ENCODE measurements at regions not wholly inside any gene's neighbourhood (a gene's known extent, or its start where the extent isn't known, plus 50 kb on each side); places are given as distances from the start of the nearest gene placed in this dataset.

- WGBS (ENCODE audit: low lambda C conversion rate) = 23% methylated on average over 2 of the region's 2 CpGs
- H3K9me3 ChIP-seq = no peaks in the 10 kb centered on the region
- POLR2A ChIA-PET = no interaction called here
- no peaks in the 10 kb centered on the region for H3K36me3 ChIP-seq (replicated peaks in 1 of 2; ENCODE audit: control insufficient read depth in 1 of 2, insufficient read depth in 2 of 2, low read length in 1 of 2)
- H3K27me3 ChIP-seq (ENCODE audit: insufficient read depth) = no peaks in the 10 kb centered on the region; the same call in 1 of the 2 replicates
- TF ChIP-seq, protein P1, sequence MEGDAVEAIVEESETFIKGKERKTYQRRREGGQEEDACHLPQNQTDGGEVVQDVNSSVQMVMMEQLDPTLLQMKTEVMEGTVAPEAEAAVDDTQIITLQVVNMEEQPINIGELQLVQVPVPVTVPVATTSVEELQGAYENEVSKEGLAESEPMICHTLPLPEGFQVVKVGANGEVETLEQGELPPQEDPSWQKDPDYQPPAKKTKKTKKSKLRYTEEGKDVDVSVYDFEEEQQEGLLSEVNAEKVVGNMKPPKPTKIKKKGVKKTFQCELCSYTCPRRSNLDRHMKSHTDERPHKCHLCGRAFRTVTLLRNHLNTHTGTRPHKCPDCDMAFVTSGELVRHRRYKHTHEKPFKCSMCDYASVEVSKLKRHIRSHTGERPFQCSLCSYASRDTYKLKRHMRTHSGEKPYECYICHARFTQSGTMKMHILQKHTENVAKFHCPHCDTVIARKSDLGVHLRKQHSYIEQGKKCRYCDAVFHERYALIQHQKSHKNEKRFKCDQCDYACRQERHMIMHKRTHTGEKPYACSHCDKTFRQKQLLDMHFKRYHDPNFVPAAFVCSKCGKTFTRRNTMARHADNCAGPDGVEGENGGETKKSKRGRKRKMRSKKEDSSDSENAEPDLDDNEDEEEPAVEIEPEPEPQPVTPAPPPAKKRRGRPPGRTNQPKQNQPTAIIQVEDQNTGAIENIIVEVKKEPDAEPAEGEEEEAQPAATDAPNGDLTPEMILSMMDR (IDR thresholded peaks at IDR 0.05) = peak; percentile 64
- TF ChIP-seq TAF1 (IDR thresholded peaks at IDR 0.05; ENCODE audit: borderline replicate concordance, low read depth, low read length) = no peak
- peak; percentile 64 for TF ChIP-seq RAD21 (IDR thresholded peaks at IDR 0.05; ENCODE audit: low read length)
- CTCF ChIA-PET = interaction anchor here (0.8 to 4.8 kb wide), 8 partner anchors 9 to 916 kb away, joined by 3 to 32 read pairs (median 4); no protein-coding TSS in a partner anchor
- no peak overlapping the region for H3K9ac ChIP-seq
- no peak overlapping the region for H3K27ac ChIP-seq (ENCODE audit: low read depth in 2 of 2, low read length in 1 of 2)
- no peak overlapping the region for H2AFZ ChIP-seq (ENCODE audit: low read depth)
- DNase-seq = peak; percentile 47
- H3K79me2 ChIP-seq (ENCODE audit: insufficient read depth) = no peaks in the 10 kb centered on the region
- no peaks in the 10 kb centered on the region for H3K9me2 ChIP-seq
- H4K20me1 ChIP-seq (ENCODE audit: insufficient read depth) = no peaks in the 10 kb centered on the region
- H3K4me2 ChIP-seq = no peak overlapping the region
- H3F3A ChIP-seq (replicated peaks; ENCODE audit: insufficient read depth) = no peaks in the 10 kb centered on the region
- H3K4me1 ChIP-seq (ENCODE audit: control insufficient read depth in 1 of 2, insufficient read depth in 2 of 2, low read depth in 1 of 2, low read length in 1 of 2) = no peaks in the 10 kb centered on the region
- H3K4me3 ChIP-seq (ENCODE audit: low read depth in 2 of 2, low read length in 1 of 2) = no peak overlapping the region
These were observed 279.3 kb upstream of the DDHD1 start for GRCh38 chr14:53432378-53432802.

DNA sequence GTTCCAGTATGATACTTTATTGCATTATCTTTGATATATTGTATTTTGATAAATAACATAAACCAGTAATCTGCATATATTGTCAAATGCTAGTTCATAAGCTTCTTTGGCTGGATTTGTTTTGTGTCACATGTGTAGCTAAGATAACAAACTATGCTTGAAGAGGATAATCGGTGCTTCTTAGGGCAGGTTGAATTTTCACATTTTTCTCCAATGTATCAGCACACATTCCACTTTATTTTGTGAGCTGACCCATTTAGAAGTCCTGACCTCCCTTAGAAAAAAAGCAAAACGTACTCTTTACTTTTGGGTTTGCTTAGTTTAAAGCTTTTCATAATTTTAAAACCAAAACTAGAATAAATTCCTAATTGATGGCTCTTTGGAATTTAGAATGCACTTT, 277.7 kb upstream of the DDHD1 start:
- no peak for TF ChIP-seq CHD2 (IDR thresholded peaks at IDR 0.05; ENCODE audit: low read length, partially characterized antibody)
- no peak for TF ChIP-seq USF2 (IDR thresholded peaks at IDR 0.05; ENCODE audit: borderline replicate concordance, low read depth, low read length)
- TF ChIP-seq SMC3 (IDR thresholded peaks at IDR 0.05; ENCODE audit: low read depth, low read length) = no peak
- no peak for TF ChIP-seq TEAD4 (IDR thresholded peaks at IDR 0.05; ENCODE audit: borderline replicate concordance, insufficient read depth)
- no peak for TF ChIP-seq ELF1 (IDR thresholded peaks at IDR 0.05)
- TF ChIP-seq RFX5 (IDR thresholded peaks at IDR 0.05; ENCODE audit: low read length) = no peak
- TF ChIP-seq GATA2 (CRISPR knock-in tag; IDR thresholded peaks at IDR 0.05) = no peak
- TF ChIP-seq RAD21 (IDR thresholded peaks at IDR 0.05; ENCODE audit: low read length) = no peak
- no peaks in the 10 kb centered on the region for H3K79me2 ChIP-seq (ENCODE audit: insufficient read depth)
- H2AFZ ChIP-seq (ENCODE audit: low read depth) = no peak overlapping the region
- no peaks in the 10 kb centered on the region for H3K9me3 ChIP-seq
- H3K4me3 ChIP-seq (ENCODE audit: low read depth in 2 of 2, low read length in 1 of 2) = peak overlapping the region in 1 of 2 experiments; percentile 11; a peak in 1 of 4 replicates
- no peaks in the 10 kb centered on the region for H4K20me1 ChIP-seq (ENCODE audit: insufficient read depth)
- no peaks in the 10 kb centered on the region for H3K9me2 ChIP-seq
- no peaks in the 10 kb centered on the region for H3K36me3 ChIP-seq (replicated peaks in 1 of 2; ENCODE audit: control insufficient read depth in 1 of 2, insufficient read depth in 2 of 2, low read length in 1 of 2)
- 3% methylated on average over 2 of the region's 2 CpGs for WGBS (ENCODE audit: low lambda C conversion rate)
- H3K4me2 ChIP-seq = peak overlapping the region; percentile 27; the same call in 1 of the 2 replicates
- H3K9ac ChIP-seq = no peak overlapping the region
- H3F3A ChIP-seq (replicated peaks; ENCODE audit: insufficient read depth) = no peaks in the 10 kb centered on the region
- H3K4me1 ChIP-seq (ENCODE audit: control insufficient read depth in 1 of 2, insufficient read depth in 2 of 2, low read depth in 1 of 2, low read length in 1 of 2) = no peaks in the 10 kb centered on the region
- CTCF ChIA-PET = interaction anchor here (0.6 to 4.8 kb wide), 8 partner anchors 9 to 982 kb away, joined by 3 to 32 read pairs (median 4); no protein-coding TSS in a partner anchor
- DNase-seq = no peak
- no peaks in the 10 kb centered on the region; the same call in 1 of the 2 replicates for H3K27me3 ChIP-seq (ENCODE audit: insufficient read depth)
- H3K27ac ChIP-seq (ENCODE audit: low read depth in 2 of 2, low read length in 1 of 2) = no peak overlapping the region
- POLR2A ChIA-PET = no interaction called here
